HG02642 (cell line): ENCODE measurements at regions not wholly inside any gene's neighbourhood (a gene's known extent, or its start where the extent isn't known, plus 50 kb on each side); places are given as distances from the start of the nearest gene placed in this dataset.
"Not testable (repeated sequence)": the region's sequence is repeated elsewhere in the genome, so short reads cannot be mapped to it uniquely, and the experiment has no call there.

Experiments
- ATAC-seq: cut with Tn5 transposase; IDR thresholded peaks from one replicate; pipeline ENCODE4 v1.9.1; 2021; ENCODE audit warnings: mild to moderate bottlenecking; ENCODE audit not compliant: unreplicated experiment, poor library complexity

- ATAC-seq = no peak
These were observed 293.1 kb downstream of the HS3ST3B1 start for GRCh38 chr17:14593956-14594355.

- no peak for ATAC-seq
These were observed 289.8 kb downstream of the HS3ST3B1 start for GRCh38 chr17:14590459-14591250.

GRCh38 chr17:14585099-14585498, 284.2 kb downstream of the HS3ST3B1 start:
- no peak for ATAC-seq

GRCh38 chr17:14582996-14583395, 282.1 kb downstream of the HS3ST3B1 start:
- ATAC-seq = no peak

- ATAC-seq = no peak
These were observed 280.4 kb downstream of the HS3ST3B1 start for GRCh38 chr17:14581186-14581830.

- ATAC-seq = no peak
These were observed 279.6 kb downstream of the HS3ST3B1 start for GRCh38 chr17:14580499-14580898.

- ATAC-seq = no peak
These were observed 278.8 kb downstream of the HS3ST3B1 start for GRCh38 chr17:14579716-14580115.

- no peak for ATAC-seq
These were observed 274.6 kb downstream of the HS3ST3B1 start for GRCh38 chr17:14575471-14575953.

GRCh38 chr17:14560325-14560724, 259.4 kb downstream of the HS3ST3B1 start:
- not testable (repeated sequence) for ATAC-seq

- no peak for ATAC-seq
These were observed 258.6 kb downstream of the HS3ST3B1 start for GRCh38 chr17:14559264-14560119.

- no peak for ATAC-seq
These were observed 256.6 kb downstream of the HS3ST3B1 start for GRCh38 chr17:14557480-14557879.

GRCh38 chr17:14553847-14554246, 253.0 kb downstream of the HS3ST3B1 start:
- ATAC-seq = no peak

GRCh38 chr17:14552306-14552705, 251.4 kb downstream of the HS3ST3B1 start:
- no peak for ATAC-seq

GRCh38 chr17:14547556-14547955, 246.7 kb downstream of the HS3ST3B1 start:
- ATAC-seq = no peak

GRCh38 chr17:14547016-14547415, 246.1 kb downstream of the HS3ST3B1 start:
- ATAC-seq = no peak

GRCh38 chr17:14545156-14545906, 244.4 kb downstream of the HS3ST3B1 start:
- no peak for ATAC-seq

GRCh38 chr17:14541714-14542113, 240.8 kb downstream of the HS3ST3B1 start:
- no peak for ATAC-seq

GRCh38 chr17:14539801-14540200, 238.9 kb downstream of the HS3ST3B1 start:
- no peak for ATAC-seq

- not testable (repeated sequence) for ATAC-seq
These were observed 231.4 kb downstream of the HS3ST3B1 start for GRCh38 chr17:14532242-14532641.
